ENCODE measurements at regions not wholly inside any gene's neighbourhood (a gene's known extent, or its start where the extent isn't known, plus 50 kb on each side); places are given as distances from the start of the nearest gene placed in this dataset.
A peak's percentile ranks its signal among the peaks of the same experiment; 100 is the strongest.

DNA sequence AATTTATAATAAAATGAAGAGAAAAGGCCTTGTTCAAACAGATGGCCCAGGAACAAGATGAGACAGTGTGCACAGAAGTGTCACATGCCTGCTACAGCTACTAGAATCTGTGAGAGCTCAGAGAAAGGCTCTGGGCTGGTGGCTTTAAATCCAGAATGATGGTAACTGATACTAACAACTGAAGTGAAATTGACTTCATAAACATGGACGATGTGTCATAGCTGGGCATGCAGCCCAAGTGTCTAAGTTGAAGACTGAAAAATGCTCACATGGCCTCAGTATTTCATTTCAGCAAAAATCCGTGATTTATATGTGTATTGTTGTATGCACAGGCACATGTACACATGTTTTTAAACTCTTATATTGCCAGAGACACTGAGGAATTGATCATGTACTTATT, 208.3 kb upstream of the RUNX1 start:
- DNase-seq (ENCODE audit: low read depth in 3 of 3, low spot score in 2 of 3) = no peak

- DNase-seq (ENCODE audit: low read depth in 3 of 3, low spot score in 2 of 3) = peak in 2 of 3 donors; percentile 23 to 31
These were observed 207.4 kb upstream of the RUNX1 start for GRCh38 chr21:35256468-35256988.

DNA sequence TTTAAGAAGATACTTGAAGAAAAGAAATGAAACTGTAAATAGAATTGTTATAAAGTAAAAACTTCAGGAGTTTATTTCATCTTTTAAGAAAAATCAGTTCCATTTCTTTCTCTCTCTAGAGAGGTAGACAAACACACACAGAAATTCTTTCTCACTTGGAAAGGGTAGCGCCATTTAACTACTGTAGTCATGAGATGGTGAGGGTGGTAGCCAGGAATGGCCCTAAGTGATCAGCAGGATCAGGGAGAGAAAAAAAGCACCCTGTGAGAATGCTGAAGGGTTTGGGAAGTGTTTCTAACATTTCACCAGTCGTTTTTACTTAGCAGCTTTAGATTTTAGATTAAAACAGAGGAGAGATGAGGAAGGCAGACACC, 205.7 kb upstream of the RUNX1 start:
- no peak for DNase-seq (ENCODE audit: low read depth in 3 of 3, low spot score in 2 of 3)

DNA sequence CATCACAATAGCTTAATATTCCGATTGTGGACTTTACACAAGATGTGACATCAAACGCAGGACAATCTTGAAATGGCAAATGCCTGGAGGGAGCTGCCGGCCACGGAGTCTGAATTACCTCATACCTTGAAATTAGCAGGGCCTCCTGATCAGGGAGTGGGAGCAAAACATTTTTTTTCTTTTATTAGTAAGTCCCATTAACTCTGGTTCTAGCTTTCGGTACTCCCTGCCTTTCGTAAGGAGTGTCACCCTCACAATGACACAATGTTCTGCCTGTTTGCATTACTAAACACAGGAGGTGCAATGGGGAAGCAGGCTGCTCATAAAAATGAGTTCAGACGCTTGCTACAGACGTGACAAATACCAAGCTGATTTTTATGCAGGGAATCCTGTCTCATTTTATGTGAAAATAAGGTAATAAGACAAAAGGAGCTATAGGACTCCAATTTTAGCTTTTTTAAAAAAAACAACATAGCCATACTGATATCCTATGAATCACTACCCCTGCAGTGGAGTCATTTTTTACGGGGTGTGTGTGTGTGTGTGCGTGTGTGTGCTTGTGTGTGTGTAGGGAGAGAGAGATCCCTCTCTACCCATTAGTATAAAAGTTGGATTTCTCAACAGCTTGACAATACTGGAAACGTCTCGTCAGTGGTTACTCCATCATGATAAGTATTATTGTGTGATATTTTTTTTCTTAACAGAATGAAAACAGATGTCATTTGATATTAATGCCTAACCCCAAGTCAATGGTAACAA, 205.1 kb upstream of the RUNX1 start:
- no peak for DNase-seq (ENCODE audit: low read depth in 3 of 3, low spot score in 2 of 3)

- DNase-seq (ENCODE audit: low read depth in 3 of 3, low spot score in 2 of 3) = no peak
These were observed 203.7 kb upstream of the RUNX1 start for GRCh38 chr21:35252831-35253230.

DNA sequence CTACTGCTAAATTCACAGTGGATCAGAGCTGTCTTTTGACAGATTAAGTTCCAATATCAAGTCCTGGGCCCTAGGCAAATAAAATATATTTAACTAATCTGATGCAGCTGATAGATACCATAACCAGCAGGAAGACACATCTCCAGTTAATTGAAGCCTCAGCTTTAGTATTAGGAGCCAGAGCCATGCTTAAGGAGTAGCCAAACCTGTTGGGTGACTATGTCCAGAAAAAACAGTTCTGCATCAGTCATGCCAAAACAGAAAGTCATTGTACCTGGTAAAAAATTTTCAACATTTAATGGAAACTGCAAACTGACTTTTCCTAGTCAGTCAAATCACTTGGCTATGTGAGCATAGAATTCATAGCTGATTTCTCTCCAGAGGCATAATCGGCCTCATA, 200.5 kb upstream of the RUNX1 start:
- DNase-seq (ENCODE audit: low read depth in 3 of 3, low spot score in 2 of 3) = no peak

GRCh38 chr21:35245879-35246278, 196.8 kb upstream of the RUNX1 start:
- DNase-seq (ENCODE audit: low read depth in 3 of 3, low spot score in 2 of 3) = no peak

DNA sequence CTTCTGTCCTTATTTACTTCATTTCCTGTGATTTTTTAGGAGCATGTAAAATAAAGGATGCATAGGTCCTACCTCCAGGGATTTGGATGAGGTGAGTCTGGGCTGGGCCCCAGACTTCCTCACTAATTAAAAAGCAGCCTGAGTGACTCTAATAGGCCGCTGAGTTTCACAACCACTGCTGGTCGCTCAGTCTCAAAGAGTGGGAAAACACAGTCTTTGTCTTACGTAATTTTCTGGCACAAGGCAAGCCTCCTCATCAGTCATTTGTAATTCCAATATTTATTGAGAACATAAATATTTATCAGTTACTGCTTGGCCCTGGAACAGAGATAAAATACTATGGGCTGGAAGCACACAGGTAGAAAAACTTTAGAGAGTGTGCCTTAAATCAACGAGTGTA, 195.4 kb upstream of the RUNX1 start:
- DNase-seq (ENCODE audit: low read depth in 3 of 3, low spot score in 2 of 3) = no peak

GRCh38 chr21:35243171-35243570, 194.1 kb upstream of the RUNX1 start:
- no peak for DNase-seq (ENCODE audit: low read depth in 3 of 3, low spot score in 2 of 3)

- DNase-seq (ENCODE audit: low read depth in 3 of 3, low spot score in 2 of 3) = no peak
These were observed 190.7 kb upstream of the RUNX1 start for GRCh38 chr21:35239811-35240219.

DNA sequence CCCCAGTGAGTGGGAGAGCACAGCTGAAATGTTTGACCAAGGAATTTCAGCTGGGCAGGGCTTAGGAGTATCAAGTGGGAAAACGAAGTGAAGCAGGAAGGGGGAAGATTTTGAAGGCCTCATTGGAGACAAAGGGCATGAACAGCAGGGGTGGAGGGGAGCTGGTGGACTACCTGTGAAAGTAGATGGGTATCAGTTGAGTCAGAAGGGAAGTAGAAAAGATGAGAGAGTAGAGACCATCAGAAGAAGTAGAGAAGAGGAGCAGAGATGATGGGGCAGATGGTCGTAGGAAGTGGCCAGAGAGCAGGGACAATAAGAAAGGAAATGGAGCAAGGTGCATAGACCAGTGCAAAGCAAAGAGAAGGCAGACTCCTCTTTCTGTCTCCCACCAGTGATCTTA, 189.0 kb upstream of the RUNX1 start:
- DNase-seq (ENCODE audit: low read depth in 3 of 3, low spot score in 2 of 3) = no peak

DNA sequence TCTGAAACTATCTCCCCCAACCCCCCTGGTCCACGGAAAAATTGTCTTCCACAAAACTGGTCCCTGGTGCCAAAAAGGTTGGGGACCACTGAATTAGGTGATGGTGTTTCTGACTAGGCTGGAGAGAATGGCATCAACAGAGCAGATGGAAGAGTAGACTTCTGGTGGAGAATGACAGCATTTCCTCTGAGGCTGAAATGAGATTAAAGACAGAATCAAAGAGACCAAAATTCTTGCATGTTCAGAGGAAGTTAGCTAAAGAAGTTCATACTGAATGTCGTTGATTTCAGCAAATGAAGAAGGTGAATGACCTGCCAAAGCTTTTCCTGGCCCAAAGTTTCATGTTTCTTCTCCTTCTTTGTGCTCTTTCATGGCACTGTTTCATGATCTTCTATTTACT, 188.2 kb upstream of the RUNX1 start:
- DNase-seq (ENCODE audit: low read depth in 3 of 3, low spot score in 2 of 3) = no peak

DNA sequence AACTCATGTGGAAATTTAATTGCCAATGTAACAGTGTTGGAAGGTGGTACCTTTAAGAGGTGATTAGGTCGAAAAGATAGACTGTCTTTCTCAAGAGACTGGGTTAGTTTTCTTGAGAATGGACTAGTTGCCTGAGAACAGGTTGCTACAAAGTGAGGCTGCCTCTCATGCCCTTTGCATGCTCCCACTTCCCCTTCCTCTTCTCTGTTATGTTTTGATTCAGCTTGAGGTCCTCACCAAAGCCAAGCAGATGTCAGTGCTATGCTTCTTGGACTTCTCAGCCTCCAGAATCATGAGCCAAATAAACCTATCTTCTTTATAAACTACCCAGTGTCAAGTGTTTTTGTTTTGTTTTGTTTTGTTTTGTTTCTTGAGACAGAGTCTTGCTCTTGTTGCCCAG, 187.0 kb upstream of the RUNX1 start:
- no peak for DNase-seq (ENCODE audit: low read depth in 3 of 3, low spot score in 2 of 3)

- no peak for DNase-seq (ENCODE audit: low read depth in 3 of 3, low spot score in 2 of 3)
These were observed 185.6 kb upstream of the RUNX1 start for GRCh38 chr21:35234725-35235124.

DNA sequence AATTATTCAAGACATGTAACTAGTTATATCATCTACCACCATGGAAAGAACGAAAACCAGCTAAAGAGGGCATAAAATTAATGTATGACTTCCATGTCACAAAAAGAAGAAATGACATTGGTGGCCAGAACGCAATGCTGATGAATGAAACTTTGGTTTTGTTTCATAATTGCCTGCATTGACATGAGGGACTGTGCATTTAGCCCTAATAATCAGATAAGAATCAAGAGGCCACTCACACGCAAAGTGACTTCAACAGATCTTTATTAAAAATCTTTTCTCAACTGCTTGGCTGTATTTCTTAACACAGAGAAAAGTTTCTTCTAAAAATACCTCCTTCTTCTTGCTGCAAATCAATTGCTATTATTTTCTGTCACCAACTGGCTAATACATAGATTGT, 184.7 kb upstream of the RUNX1 start:
- no peak for DNase-seq (ENCODE audit: low read depth in 3 of 3, low spot score in 2 of 3)

DNA sequence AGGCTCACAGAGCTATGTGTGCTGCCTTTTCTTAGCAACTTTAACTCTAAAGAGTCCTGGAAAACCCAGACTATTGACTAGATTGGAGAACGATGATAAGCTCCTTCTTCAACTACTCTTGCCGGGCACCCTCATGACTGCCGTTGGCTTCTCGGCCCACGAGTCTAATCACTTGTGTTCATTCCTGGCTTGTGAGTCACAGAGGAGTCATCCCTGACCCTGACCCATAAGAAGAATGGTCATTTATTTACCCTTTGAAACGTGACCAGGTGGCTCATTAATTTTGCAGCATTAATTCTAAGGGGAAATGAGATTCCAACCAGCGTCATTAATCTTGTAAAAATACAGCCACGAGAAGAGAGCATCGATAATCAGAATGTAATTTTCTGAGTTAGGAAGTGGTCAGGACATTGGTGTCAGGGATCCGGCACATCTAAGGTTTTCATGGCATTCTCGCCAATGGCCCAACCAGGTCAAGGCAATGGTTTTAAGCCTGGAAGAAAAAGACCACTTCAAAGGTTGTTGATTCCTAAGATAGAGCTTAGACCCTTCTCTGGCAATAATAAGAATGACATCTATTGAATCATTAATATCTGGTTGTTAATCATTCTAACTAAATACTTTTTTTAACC, 183.6 kb upstream of the RUNX1 start:
- no peak for DNase-seq (ENCODE audit: low read depth in 3 of 3, low spot score in 2 of 3)

DNA sequence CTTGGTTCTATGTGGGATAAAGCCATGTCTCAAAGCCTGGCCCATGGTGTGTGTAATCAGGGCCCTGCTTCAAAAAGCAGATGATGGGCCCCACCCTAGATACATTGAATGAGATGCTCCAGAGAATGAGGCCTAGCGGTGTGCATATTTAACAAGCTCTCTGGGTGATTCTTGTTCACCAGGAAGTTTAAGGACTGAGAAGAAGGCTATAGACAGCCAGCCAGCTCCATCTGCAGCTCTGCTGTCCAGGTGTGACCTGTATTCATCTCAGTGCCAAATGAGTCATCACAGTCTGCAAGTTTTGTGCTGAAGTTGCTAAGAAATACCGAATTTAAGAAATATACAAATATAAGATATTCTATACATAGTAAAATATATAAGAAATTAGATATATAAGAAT, 182.0 kb upstream of the RUNX1 start:
- DNase-seq (ENCODE audit: low read depth in 3 of 3, low spot score in 2 of 3) = no peak

DNA sequence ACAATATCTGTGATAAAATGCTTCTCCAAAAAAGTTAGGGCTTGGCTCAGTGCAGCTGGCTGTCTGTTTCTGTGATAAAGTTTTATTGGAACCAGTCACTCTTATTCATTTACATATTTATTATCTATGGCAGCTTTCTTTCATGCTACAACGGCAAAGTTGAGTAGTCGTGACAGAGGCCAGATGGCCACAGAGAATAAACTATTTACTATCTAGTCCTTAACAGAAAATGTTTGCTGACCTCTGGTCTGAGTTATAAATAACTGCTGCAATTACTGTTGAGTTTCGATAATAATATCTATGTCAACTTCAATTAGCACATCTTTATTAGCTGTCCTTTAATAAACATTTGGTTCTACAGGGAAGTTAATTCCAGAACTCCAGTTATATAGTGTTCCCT, 180.2 kb upstream of the RUNX1 start:
- no peak for DNase-seq (ENCODE audit: low read depth in 3 of 3, low spot score in 2 of 3)

- DNase-seq (ENCODE audit: low read depth in 3 of 3, low spot score in 2 of 3) = no peak
These were observed 178.7 kb upstream of the RUNX1 start for GRCh38 chr21:35227786-35228185.

DNA sequence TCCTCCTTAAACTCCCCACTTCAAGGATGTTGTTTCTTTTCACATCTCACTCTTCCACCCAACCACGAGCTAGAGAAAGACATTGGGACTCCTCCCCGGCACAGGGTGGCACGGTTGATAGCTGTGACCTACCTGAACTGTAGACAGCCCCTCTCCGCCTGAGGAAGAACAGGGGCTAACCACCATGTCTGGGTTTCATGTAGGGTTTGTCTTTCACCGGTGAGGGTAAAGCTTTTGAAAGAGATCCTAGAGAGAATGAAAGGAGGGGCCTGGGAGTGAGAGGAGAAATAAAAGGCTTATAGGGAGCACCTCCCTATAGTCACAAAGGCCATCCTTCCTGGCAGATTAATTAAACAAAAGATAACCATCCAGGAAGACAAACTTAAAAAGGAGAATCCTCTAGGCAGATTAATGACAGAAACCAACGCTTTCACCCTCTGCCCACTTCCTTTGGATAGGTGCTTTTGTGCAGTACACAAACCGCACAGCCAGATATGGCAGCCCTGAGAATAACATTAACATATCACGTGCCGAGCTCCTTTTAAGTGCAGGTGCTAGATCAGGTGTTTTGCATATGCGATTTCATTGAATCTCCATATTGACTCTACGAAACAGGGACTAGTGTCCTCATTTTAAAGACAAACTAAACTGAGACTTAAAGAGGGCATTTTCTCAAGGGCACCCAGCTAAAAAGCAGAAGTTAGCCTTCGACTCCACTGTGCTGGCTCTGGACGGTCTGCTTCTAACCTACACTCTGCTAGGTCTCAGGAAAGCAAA, 178.1 kb upstream of the RUNX1 start:
- no peak for DNase-seq (ENCODE audit: low read depth in 3 of 3, low spot score in 2 of 3)

- no peak for DNase-seq (ENCODE audit: low read depth in 3 of 3, low spot score in 2 of 3)
These were observed 177.2 kb upstream of the RUNX1 start for GRCh38 chr21:35226328-35226727.

DNA sequence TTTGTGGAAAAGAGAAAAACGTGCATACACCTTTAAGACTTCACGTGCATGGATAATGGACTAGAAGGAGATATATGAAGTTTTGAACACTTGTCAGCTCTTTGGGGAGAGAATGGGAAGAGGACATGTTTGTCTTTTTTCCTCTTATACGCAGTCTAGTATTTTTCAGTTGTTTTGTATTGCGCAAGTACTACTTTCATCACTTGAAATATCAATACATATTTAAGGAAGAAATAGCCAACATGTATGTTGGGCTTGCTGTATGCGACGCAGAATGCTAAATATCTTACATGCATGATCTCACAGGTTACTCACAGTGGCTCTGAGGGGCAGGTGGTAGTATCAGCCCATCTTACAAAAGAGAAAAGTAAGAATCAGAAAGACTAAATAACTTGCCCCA, 176.5 kb upstream of the RUNX1 start:
- no peak for DNase-seq (ENCODE audit: low read depth in 3 of 3, low spot score in 2 of 3)

Measured in right renal cortex interstitium (tissue), 3 donors.